ENCODE measurements at regions not wholly inside any gene's neighbourhood (a gene's known extent, or its start where the extent isn't known, plus 50 kb on each side); places are given as distances from the start of the nearest gene placed in this dataset.

- in situ Hi-C loops (cut with MboI; ENCODE audit: low sequenced_read_pairs, unreplicated experiment): no loop called here
- no peak for DNase-seq (ENCODE audit: low spot score)
These were observed 781.5 kb downstream of the TBL1XR1 start for GRCh38 chr3:176415661-176416295.

GRCh38 chr3:176412771-176413170, 784.5 kb downstream of the TBL1XR1 start:
- no peak for DNase-seq (ENCODE audit: low spot score)
- in situ Hi-C loops (cut with MboI; ENCODE audit: low sequenced_read_pairs, unreplicated experiment): no loop called here
- no peak for TF ChIP-seq CTCF (IDR thresholded peaks at IDR 0.05; ENCODE audit: borderline replicate concordance, control extremely low read depth, extremely low read depth, insufficient read depth, missing control alignments)

More at GRCh38 chr3:176415661-176416295, 781.5 kb downstream of the TBL1XR1 start:
- no peak for TF ChIP-seq CTCF (IDR thresholded peaks at IDR 0.05; ENCODE audit: borderline replicate concordance, control extremely low read depth, extremely low read depth, insufficient read depth, missing control alignments)

GRCh38 chr3:176403531-176403930, 793.8 kb downstream of the TBL1XR1 start:
- no peak for DNase-seq (ENCODE audit: low spot score)
- in situ Hi-C loops (cut with MboI; ENCODE audit: low sequenced_read_pairs, unreplicated experiment): no loop called here
- TF ChIP-seq CTCF (IDR thresholded peaks at IDR 0.05; ENCODE audit: borderline replicate concordance, control extremely low read depth, extremely low read depth, insufficient read depth, missing control alignments): no peak

GRCh38 chr3:176401211-176401610, 796.1 kb downstream of the TBL1XR1 start:
- in situ Hi-C loops (cut with MboI; ENCODE audit: low sequenced_read_pairs, unreplicated experiment): no loop called here
- TF ChIP-seq CTCF (IDR thresholded peaks at IDR 0.05; ENCODE audit: borderline replicate concordance, control extremely low read depth, extremely low read depth, insufficient read depth, missing control alignments): no peak
- DNase-seq (ENCODE audit: low spot score): no peak

- no peak for DNase-seq (ENCODE audit: low spot score)
- in situ Hi-C loops (cut with MboI; ENCODE audit: low sequenced_read_pairs, unreplicated experiment): no loop called here
These were observed 798.1 kb downstream of the TBL1XR1 start for GRCh38 chr3:176399193-176399592.

GRCh38 chr3:176395240-176395639, 802.0 kb downstream of the TBL1XR1 start:
- no peak for TF ChIP-seq CTCF (IDR thresholded peaks at IDR 0.05; ENCODE audit: borderline replicate concordance, control extremely low read depth, extremely low read depth, insufficient read depth, missing control alignments)
- DNase-seq (ENCODE audit: low spot score): no peak
- in situ Hi-C loops (cut with MboI; ENCODE audit: low sequenced_read_pairs, unreplicated experiment): no loop called here

More at GRCh38 chr3:176399193-176399592, 798.1 kb downstream of the TBL1XR1 start:
- TF ChIP-seq CTCF (IDR thresholded peaks at IDR 0.05; ENCODE audit: borderline replicate concordance, control extremely low read depth, extremely low read depth, insufficient read depth, missing control alignments): no peak

Data from GM13976 (cell line).